Keratinocyte (primary cell): ENCODE measurements at regions not wholly inside any gene's neighbourhood (a gene's known extent, or its start where the extent isn't known, plus 50 kb on each side); places are given as distances from the start of the nearest gene placed in this dataset.

ENCODE experiments used
- DNase-seq: peaks from one replicate; pipeline ENCODE4 v3.0.0-alpha.2; 2011; ENCODE audit warnings: low read depth, missing footprints, low spot score
- FAIRE-seq: peaks from 2 replicates; lab custom pipeline; 2011; peaks lifted over from hg19 to GRCh38; lab: Jason Lieb, UNC
- H2AFZ ChIP-seq: 2 replicates; pipeline ENCODE4 v1.6.0; 2012; ENCODE audit warnings: low read length, control low read depth, inconsistent platforms; ENCODE audit not compliant: control insufficient read depth
- H3K27ac ChIP-seq: 2 replicates; pipeline ENCODE4 v1.5.1; 2011; ENCODE audit warnings: low read length; ENCODE audit not compliant: control insufficient read depth, insufficient read depth
- H3K27me3 ChIP-seq: 3 replicates; pipeline ENCODE4 v1.6.0; 2011; ENCODE audit warnings: low read length; ENCODE audit not compliant: control insufficient read depth, insufficient read depth; ENCODE audit errors: extremely low read depth
- H3K36me3 ChIP-seq, 2 experiments: 2 replicates in 1 of 2; 3 replicates in 1 of 2; pipeline ENCODE4 v1.5.1; 2011; ENCODE audit warnings: low read length in 2 of 2, mild to moderate bottlenecking in 1 of 2; ENCODE audit not compliant: control insufficient read depth in 2 of 2, insufficient read depth in 2 of 2; ENCODE audit errors: extremely low read depth in 1 of 2
- H3K4me1 ChIP-seq: 3 replicates; pipeline ENCODE4 v1.5.1; 2011; ENCODE audit warnings: low read length; ENCODE audit not compliant: control insufficient read depth, insufficient read depth; ENCODE audit errors: extremely low read depth
- H3K4me2 ChIP-seq: 3 replicates; pipeline ENCODE4 v1.6.0; 2011; ENCODE audit warnings: low read depth, low read length; ENCODE audit not compliant: control insufficient read depth, insufficient read depth; ENCODE audit errors: extremely low read depth
- H3K4me3 ChIP-seq, 3 experiments: fragments of 200-600 bp in 1 of 3; sonication (generic) in 1 of 3; 2 replicates in 2 of 3; 3 replicates in 1 of 3; pipeline ENCODE4 v1.5.1; 2011 to 2016; ENCODE audit warnings: low read length in 3 of 3, mild to moderate bottlenecking in 3 of 3, control low read depth in 2 of 3, inconsistent platforms in 1 of 3, low read depth in 1 of 3, mixed read lengths in 1 of 3, mixed run types in 1 of 3, moderate library complexity in 1 of 3; ENCODE audit not compliant: control insufficient read depth in 2 of 3, insufficient read depth in 2 of 3; ENCODE audit errors: extremely low read depth in 1 of 3
- H3K79me2 ChIP-seq: 2 replicates; pipeline ENCODE4 v1.6.0; 2012; ENCODE audit warnings: low read length; ENCODE audit not compliant: control insufficient read depth, insufficient read depth
- H3K9ac ChIP-seq: 3 replicates; pipeline ENCODE4 v1.6.0; 2011; ENCODE audit warnings: low read length; ENCODE audit not compliant: control insufficient read depth, insufficient read depth; ENCODE audit errors: extremely low read depth
- H3K9me1 ChIP-seq: 3 replicates; pipeline ENCODE4 v1.6.0; 2011; ENCODE audit warnings: low read length; ENCODE audit not compliant: control insufficient read depth, insufficient read depth; ENCODE audit errors: extremely low read depth
- H3K9me3 ChIP-seq: 2 replicates; pipeline ENCODE4 v1.5.1; 2012; ENCODE audit warnings: low read depth, low read length; ENCODE audit not compliant: control insufficient read depth
- H4K20me1 ChIP-seq: 3 replicates; pipeline ENCODE4 v1.6.0; 2011; ENCODE audit warnings: low read length; ENCODE audit not compliant: control insufficient read depth, insufficient read depth; ENCODE audit errors: extremely low read depth
- EZH2 ChIP-seq: IDR thresholded peaks from one replicate; pipeline ENCODE4 v1.6.1; 2012; ENCODE audit warnings: inconsistent platforms, mild to moderate bottlenecking, low read length, moderate library complexity
- dilution Hi-C: fragments of 300-500 bp; cut with MboI; formaldehyde crosslinking; loops from one replicate; pipeline ENCODE4 v1.7.0; 2020; ENCODE audit warnings: low sequenced_read_pairs; ENCODE audit not compliant: extremely low pct_ligation_motif_present
- TF ChIP-seq, protein P1 (sequence below), 3 experiments: IDR thresholded peaks in 1 of 3; conservative IDR thresholded peaks in 1 of 3; optimal IDR thresholded peaks in 1 of 3; 2 replicates in 2 of 3; 3 replicates in 1 of 3; pipeline versions ENCODE3 to v1.5.1; 2011; ENCODE audit warnings: low read length in 3 of 3, mild to moderate bottlenecking in 3 of 3, moderate library complexity in 2 of 3, control low read depth in 1 of 3, inconsistent platforms in 1 of 3; ENCODE audit not compliant: insufficient read depth in 2 of 3; ENCODE audit errors: extremely low read depth in 1 of 3

DNA sequence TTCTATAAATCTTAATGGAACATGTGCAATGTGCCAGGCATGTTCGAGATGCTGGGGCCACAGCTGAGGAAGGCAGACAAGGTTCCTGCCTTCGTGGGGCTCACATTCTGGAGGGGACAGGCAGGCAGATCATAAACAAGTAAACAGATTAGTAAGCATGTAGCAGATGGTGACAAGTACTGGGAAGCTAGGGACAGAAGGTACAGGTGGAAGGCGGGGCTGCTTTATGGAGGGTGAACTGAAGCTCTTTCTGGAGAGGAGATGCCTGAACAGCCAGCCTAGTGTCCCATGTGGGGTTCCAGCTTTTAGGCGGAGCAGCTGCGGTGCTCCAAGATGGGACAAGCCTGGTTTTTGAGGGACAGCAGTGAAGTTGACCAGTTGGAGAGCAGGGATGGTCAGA is 74.7 kb upstream of the SNRK start:
- TF ChIP-seq, protein P1, sequence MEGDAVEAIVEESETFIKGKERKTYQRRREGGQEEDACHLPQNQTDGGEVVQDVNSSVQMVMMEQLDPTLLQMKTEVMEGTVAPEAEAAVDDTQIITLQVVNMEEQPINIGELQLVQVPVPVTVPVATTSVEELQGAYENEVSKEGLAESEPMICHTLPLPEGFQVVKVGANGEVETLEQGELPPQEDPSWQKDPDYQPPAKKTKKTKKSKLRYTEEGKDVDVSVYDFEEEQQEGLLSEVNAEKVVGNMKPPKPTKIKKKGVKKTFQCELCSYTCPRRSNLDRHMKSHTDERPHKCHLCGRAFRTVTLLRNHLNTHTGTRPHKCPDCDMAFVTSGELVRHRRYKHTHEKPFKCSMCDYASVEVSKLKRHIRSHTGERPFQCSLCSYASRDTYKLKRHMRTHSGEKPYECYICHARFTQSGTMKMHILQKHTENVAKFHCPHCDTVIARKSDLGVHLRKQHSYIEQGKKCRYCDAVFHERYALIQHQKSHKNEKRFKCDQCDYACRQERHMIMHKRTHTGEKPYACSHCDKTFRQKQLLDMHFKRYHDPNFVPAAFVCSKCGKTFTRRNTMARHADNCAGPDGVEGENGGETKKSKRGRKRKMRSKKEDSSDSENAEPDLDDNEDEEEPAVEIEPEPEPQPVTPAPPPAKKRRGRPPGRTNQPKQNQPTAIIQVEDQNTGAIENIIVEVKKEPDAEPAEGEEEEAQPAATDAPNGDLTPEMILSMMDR (optimal IDR thresholded peaks at IDR 0.05 in 1 of 3, IDR thresholded peaks at IDR 0.05 in 1 of 3, conservative IDR thresholded peaks at IDR 0.05 in 1 of 3; ENCODE audit: extremely low read depth in 1 of 3, insufficient read depth in 2 of 3, low read length in 3 of 3) = no peak
- TF ChIP-seq EZH2 = no peak
- Histone ChIP-seq H3K9me1 (no peaks in the 10 kb centered on the region), H3K4me3 (no peak overlapping the region), H3K9me3 (no peaks in the 10 kb centered on the region), H3K27me3 (no peaks in the 10 kb centered on the region), H3K27ac (no peak overlapping the region), H3K4me1 (peaks cover 41% of the 10 kb centered on the region), H3K36me3 (no peaks in the 10 kb centered on the region), H3K4me2 (no peak overlapping the region), H3K79me2 (no peaks in the 10 kb centered on the region), H3K9ac (no peak overlapping the region), H4K20me1 (no peaks in the 10 kb centered on the region), H2AFZ (no peak overlapping the region)
- no peak for DNase-seq
- dilution Hi-C loops = no loop called here
- no peak for FAIRE-seq

DNA sequence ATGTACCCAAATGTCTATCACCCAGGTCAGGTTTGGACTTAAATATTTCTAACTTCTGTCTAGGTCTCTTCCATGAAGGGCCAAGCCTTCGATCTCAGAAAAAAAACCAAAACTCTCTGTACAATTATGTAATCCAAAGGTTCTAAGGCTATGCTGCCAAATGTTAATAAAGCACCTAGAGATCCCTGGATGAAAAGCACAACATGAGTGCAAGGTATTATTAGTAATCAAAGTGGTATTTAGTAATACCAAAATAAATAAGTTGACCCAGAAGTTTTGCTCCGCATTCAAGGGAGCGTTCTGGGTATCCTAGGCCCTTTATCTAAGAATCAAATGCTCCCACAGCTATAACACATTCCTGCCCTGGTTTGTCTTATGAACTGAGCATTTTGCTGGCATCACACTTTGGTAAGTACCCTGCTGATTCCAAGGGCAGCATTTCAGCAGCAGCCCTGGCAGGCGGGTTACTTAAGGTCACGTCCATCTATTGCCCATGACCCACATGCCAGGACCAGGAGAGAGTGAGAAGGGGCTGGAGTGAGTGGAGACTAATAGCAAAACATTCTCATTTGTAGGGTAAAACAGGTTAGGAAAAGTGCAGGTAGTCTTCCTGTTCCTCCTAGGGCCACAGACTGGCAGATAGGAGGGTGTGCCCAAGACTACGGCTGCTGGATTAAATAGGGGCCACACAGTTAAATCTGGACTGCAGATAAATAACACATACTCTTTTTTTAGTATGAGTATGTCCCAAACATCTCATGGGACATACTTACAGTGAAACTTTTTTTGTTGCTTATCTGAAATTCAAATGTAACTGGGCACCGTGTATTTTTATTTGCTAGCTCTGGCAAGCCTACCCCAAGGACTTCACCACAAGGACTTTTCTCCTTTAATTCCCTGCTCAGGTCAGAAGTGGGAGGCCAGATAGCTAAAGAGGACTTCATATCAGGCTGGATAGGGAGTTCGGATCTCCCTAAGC is 76.0 kb upstream of the SNRK start:
- H3K4me2 ChIP-seq = no peak overlapping the region
- H3K9me1 ChIP-seq = no peaks in the 10 kb centered on the region
- DNase-seq (no peak), FAIRE-seq (no peak)
- H3K79me2 ChIP-seq = no peaks in the 10 kb centered on the region
- H4K20me1 ChIP-seq = no peaks in the 10 kb centered on the region
- H3K9me3 ChIP-seq = no peaks in the 10 kb centered on the region
- H3K9ac ChIP-seq = no peak overlapping the region
- H3K27me3 ChIP-seq = no peaks in the 10 kb centered on the region
- H3K4me3 ChIP-seq = no peak overlapping the region
- dilution Hi-C loops = no loop called here
- no peaks in the 10 kb centered on the region for H3K36me3 ChIP-seq
- peaks cover 32% of the 10 kb centered on the region for H3K4me1 ChIP-seq
- no peak overlapping the region for H3K27ac ChIP-seq
- H2AFZ ChIP-seq = no peak overlapping the region
- TF ChIP-seq EZH2 = no peak
- TF ChIP-seq, protein P1 (optimal IDR thresholded peaks at IDR 0.05 in 1 of 3, IDR thresholded peaks at IDR 0.05 in 1 of 3, conservative IDR thresholded peaks at IDR 0.05 in 1 of 3; ENCODE audit: extremely low read depth in 1 of 3, insufficient read depth in 2 of 3, low read length in 3 of 3) = no peak
